Panc1 (cell line): ENCODE measurements at regions not wholly inside any gene's neighbourhood (a gene's known extent, or its start where the extent isn't known, plus 50 kb on each side); places are given as distances from the start of the nearest gene placed in this dataset.

Experiments used
- ATAC-seq: fragments of 200-7000 bp; cut with Tn5 transposase; 2 replicates; pipeline ENCODE4 v1.9.1; 2020; ENCODE audit warnings: mild to moderate bottlenecking, moderate library complexity
- BruUV-seq: library from RNA; stranded (reverse); fragments of 400-500 nt; replicated peaks from 2 replicates; lab custom pipeline; 2021; lab: Mats Ljungman, UMichigan
- CTCF ChIA-PET: fragments of 300-600 bp; sonication (Branson Sonifier 250); formaldehyde crosslinking; loops from one replicate; lab custom pipeline; 2022; ENCODE audit warnings: antibody characterized with exemption; lab: Charles Lee
- POLR2A ChIA-PET: fragments of 300-600 bp; sonication (Branson Sonifier 250); formaldehyde crosslinking; loops from one replicate; lab custom pipeline; 2022; ENCODE audit warnings: antibody characterized with exemption; lab: Charles Lee
- DNase-seq: peaks from one replicate; pipeline ENCODE4 v3.0.0-alpha.2; 2010; ENCODE audit warnings: low read depth, low spot score
- H3K27ac ChIP-seq: 2 replicates; pipeline ENCODE4 v1.5.1; 2011; ENCODE audit warnings: mild to moderate bottlenecking, low read length, inconsistent platforms
- H3K27me3 ChIP-seq: fragments of 200-500 bp; sonication (Bioruptor generic); 2 replicates; pipeline ENCODE4 v1.6.0; 2014; ENCODE audit warnings: low read length, inconsistent platforms; ENCODE audit not compliant: control insufficient read depth, insufficient read depth
- H3K36me3 ChIP-seq: fragments of 200-500 bp; sonication (Bioruptor generic); 2 replicates; pipeline ENCODE4 v1.5.1; 2014; ENCODE audit warnings: inconsistent platforms, mild to moderate bottlenecking, low read length, moderate library complexity; ENCODE audit not compliant: control insufficient read depth, insufficient read depth
- H3K4me1 ChIP-seq: 2 replicates; pipeline ENCODE4 v1.5.1; 2011; ENCODE audit warnings: inconsistent platforms, mild to moderate bottlenecking, low read length, moderate library complexity; ENCODE audit not compliant: control insufficient read depth, insufficient read depth
- H3K4me3 ChIP-seq, 2 experiments: 2 replicates each; pipeline ENCODE4 v1.5.1; 2011 to 2012; ENCODE audit warnings: low read depth in 2 of 2, low read length in 2 of 2, mild to moderate bottlenecking in 2 of 2, inconsistent platforms in 1 of 2, moderate library complexity in 1 of 2
- H3K9me3 ChIP-seq: fragments of 200-500 bp; sonication (Bioruptor generic); 2 replicates; pipeline ENCODE4 v1.5.1; 2014; ENCODE audit warnings: low read depth, mild to moderate bottlenecking, inconsistent platforms, low read length, moderate library complexity; ENCODE audit not compliant: control insufficient read depth, insufficient read depth
- POLR2AphosphoS5 ChIP-seq: IDR thresholded peaks from 2 replicates; pipeline ENCODE4 v1.6.1; 2012; ENCODE audit warnings: mild to moderate bottlenecking, low read depth, low read length, moderate library complexity
- SIN3A ChIP-seq: IDR thresholded peaks from 2 replicates; pipeline ENCODE4 v1.6.1; 2012; ENCODE audit warnings: low read depth, mild to moderate bottlenecking, low read length, moderate library complexity, borderline replicate concordance; ENCODE audit not compliant: insufficient read depth
- TCF7L2 ChIP-seq: IDR thresholded peaks from 2 replicates; pipeline ENCODE4 v1.6.1; 2011; ENCODE audit warnings: mild to moderate bottlenecking, low read depth, low read length, inconsistent platforms
- in situ Hi-C: cut with HindIII; loops from 2 replicates; pipeline ENCODE4 v1.10.0; 2016; ENCODE audit warnings: low sequenced_read_pairs, low pct_unique_long_range_greater_than_20kb
- intact Hi-C: fragments of 100-400 bp; cut with micrococcal nuclease; formaldehyde crosslinking; loops from one replicate; pipeline ENCODE4 v1.10.0; 2022; ENCODE audit not compliant: unreplicated experiment
- TF ChIP-seq, protein P1 (sequence below), 2 experiments: IDR thresholded peaks; 2 replicates each; pipeline ENCODE4 v1.6.1; 2011 to 2012; ENCODE audit warnings: low read depth in 2 of 2, control low read depth in 1 of 2, low read length in 1 of 2, mild to moderate bottlenecking in 1 of 2, moderate library complexity in 1 of 2; ENCODE audit not compliant: insufficient read depth in 1 of 2
- TF ChIP-seq, protein P2 (sequence below): fragments of 450-650 bp; IDR thresholded peaks from 2 replicates; pipeline ENCODE4 v1.5.1; 2017; ENCODE audit warnings: mild to moderate bottlenecking

DNA sequence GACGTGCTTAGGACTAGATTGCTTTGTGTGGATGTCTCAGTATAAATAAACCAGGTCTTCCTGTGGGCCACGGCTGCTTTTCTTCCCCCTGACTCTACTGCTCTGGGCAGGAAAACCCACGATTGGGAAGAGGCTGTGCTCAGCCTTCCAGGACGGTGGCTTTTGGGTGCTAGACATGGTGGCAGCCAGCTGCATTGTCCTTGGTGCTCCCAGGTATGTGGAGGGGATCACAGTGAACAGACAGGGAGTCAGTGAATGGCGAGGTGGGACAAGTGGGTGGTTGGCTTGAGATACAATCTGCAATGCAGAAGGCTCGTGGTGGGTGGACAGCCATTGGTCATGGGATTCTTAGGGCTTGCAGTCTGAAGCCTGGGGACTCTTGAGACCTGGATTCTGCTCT lies 366.3 kb downstream of the AACS start:
- in situ Hi-C loops (no loop called here), intact Hi-C loops (no loop called here)
- no peak for ATAC-seq
- H3K27me3 ChIP-seq, result no peaks in the 10 kb centered on the region
- no peaks in the 10 kb centered on the region for H3K36me3 ChIP-seq
- CTCF ChIA-PET, result no interaction called here
- no peaks in the 10 kb centered on the region for H3K4me1 ChIP-seq
- no TSS peak for BruUV-seq
- POLR2A ChIA-PET, result no interaction called here
- no peak overlapping the region for H3K27ac ChIP-seq
- H3K9me3 ChIP-seq, result no peaks in the 10 kb centered on the region
- DNase-seq, result no peak
- no peak overlapping the region for H3K4me3 ChIP-seq
- TF ChIP-seq, protein P1, sequence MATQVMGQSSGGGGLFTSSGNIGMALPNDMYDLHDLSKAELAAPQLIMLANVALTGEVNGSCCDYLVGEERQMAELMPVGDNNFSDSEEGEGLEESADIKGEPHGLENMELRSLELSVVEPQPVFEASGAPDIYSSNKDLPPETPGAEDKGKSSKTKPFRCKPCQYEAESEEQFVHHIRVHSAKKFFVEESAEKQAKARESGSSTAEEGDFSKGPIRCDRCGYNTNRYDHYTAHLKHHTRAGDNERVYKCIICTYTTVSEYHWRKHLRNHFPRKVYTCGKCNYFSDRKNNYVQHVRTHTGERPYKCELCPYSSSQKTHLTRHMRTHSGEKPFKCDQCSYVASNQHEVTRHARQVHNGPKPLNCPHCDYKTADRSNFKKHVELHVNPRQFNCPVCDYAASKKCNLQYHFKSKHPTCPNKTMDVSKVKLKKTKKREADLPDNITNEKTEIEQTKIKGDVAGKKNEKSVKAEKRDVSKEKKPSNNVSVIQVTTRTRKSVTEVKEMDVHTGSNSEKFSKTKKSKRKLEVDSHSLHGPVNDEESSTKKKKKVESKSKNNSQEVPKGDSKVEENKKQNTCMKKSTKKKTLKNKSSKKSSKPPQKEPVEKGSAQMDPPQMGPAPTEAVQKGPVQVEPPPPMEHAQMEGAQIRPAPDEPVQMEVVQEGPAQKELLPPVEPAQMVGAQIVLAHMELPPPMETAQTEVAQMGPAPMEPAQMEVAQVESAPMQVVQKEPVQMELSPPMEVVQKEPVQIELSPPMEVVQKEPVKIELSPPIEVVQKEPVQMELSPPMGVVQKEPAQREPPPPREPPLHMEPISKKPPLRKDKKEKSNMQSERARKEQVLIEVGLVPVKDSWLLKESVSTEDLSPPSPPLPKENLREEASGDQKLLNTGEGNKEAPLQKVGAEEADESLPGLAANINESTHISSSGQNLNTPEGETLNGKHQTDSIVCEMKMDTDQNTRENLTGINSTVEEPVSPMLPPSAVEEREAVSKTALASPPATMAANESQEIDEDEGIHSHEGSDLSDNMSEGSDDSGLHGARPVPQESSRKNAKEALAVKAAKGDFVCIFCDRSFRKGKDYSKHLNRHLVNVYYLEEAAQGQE (IDR thresholded peaks at IDR 0.05; ENCODE audit: insufficient read depth in 1 of 2, low read depth in 2 of 2, low read length in 1 of 2), result no peak
- TF ChIP-seq SIN3A, result no peak
- TF ChIP-seq TCF7L2, result no peak
- TF ChIP-seq POLR2AphosphoS5, result no peak
- TF ChIP-seq, protein P2, sequence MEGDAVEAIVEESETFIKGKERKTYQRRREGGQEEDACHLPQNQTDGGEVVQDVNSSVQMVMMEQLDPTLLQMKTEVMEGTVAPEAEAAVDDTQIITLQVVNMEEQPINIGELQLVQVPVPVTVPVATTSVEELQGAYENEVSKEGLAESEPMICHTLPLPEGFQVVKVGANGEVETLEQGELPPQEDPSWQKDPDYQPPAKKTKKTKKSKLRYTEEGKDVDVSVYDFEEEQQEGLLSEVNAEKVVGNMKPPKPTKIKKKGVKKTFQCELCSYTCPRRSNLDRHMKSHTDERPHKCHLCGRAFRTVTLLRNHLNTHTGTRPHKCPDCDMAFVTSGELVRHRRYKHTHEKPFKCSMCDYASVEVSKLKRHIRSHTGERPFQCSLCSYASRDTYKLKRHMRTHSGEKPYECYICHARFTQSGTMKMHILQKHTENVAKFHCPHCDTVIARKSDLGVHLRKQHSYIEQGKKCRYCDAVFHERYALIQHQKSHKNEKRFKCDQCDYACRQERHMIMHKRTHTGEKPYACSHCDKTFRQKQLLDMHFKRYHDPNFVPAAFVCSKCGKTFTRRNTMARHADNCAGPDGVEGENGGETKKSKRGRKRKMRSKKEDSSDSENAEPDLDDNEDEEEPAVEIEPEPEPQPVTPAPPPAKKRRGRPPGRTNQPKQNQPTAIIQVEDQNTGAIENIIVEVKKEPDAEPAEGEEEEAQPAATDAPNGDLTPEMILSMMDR, result no peak

DNA sequence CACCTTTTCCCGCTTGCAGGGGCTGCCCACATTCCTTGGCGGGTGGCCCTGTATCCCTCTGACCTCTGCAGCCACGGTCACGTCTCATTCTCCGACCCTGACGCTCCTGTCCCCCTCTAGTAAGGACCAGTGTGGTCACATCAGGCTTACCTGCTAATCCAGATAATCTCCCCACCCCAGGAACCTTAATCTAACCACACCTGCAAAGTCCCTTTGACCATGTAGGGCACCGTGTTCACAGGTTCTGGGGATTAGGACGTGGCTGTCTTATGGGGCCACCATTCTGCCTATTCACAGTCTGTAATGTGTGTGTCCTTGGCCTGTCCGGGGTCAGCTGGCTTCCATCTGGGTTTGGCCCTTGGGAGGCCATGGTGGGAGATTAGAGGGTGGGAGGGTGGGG lies 368.9 kb downstream of the AACS start:
- Histone ChIP-seq H3K27me3 (no peaks in the 10 kb centered on the region), H3K27ac (no peak overlapping the region), H3K9me3 (no peaks in the 10 kb centered on the region), H3K4me1 (no peaks in the 10 kb centered on the region), H3K36me3 (no peaks in the 10 kb centered on the region), H3K4me3 (no peak overlapping the region)
- ChIA-PET CTCF (no interaction called here), POLR2A (no interaction called here)
- BruUV-seq, result no TSS peak
- in situ Hi-C loops (no loop called here), intact Hi-C loops (no loop called here)
- no peak for TF ChIP-seq SIN3A
- TF ChIP-seq, protein P1 (IDR thresholded peaks at IDR 0.05; ENCODE audit: insufficient read depth in 1 of 2, low read depth in 2 of 2, low read length in 1 of 2), result no peak
- TF ChIP-seq POLR2AphosphoS5, result no peak
- ATAC-seq (no peak), DNase-seq (no peak)
